HEK293T (cell line): ENCODE measurements at regions not wholly inside any gene's neighbourhood (a gene's known extent, or its start where the extent isn't known, plus 50 kb on each side); places are given as distances from the start of the nearest gene placed in this dataset.

ENCODE experiments used
- BHLHE40 ChIP-seq: fragments of 450-650 bp; IDR thresholded peaks from 2 replicates; pipeline ENCODE4 v1.6.1; 2016; ENCODE audit warnings: mild to moderate bottlenecking, moderate library complexity, borderline replicate concordance
- ELF4 ChIP-seq: fragments of 450-650 bp; IDR thresholded peaks from 2 replicates; pipeline ENCODE4 v1.6.1; 2017; ENCODE audit warnings: antibody characterized with exemption
- FOXK2 ChIP-seq: fragments of 450-650 bp; IDR thresholded peaks from 2 replicates; pipeline ENCODE4 v1.6.1; 2016; ENCODE audit warnings: mild to moderate bottlenecking
- HDGF ChIP-seq: fragments of 450-650 bp; IDR thresholded peaks from 2 replicates; pipeline ENCODE4 v1.6.1; 2017; ENCODE audit warnings: antibody characterized with exemption, borderline replicate concordance
- L3MBTL2 ChIP-seq: fragments of 450-650 bp; conservative IDR thresholded peaks from 2 replicates; pipeline ENCODE4 v1.6.1; 2016; ENCODE audit warnings: mild to moderate bottlenecking
- LEF1 ChIP-seq: fragments of 450-650 bp; IDR thresholded peaks from 2 replicates; pipeline ENCODE4 v1.6.1; 2017; ENCODE audit warnings: mild to moderate bottlenecking, borderline replicate concordance
- NFRKB ChIP-seq: fragments of 450-650 bp; IDR thresholded peaks from 2 replicates; pipeline ENCODE4 v1.6.1; 2016; ENCODE audit warnings: mild to moderate bottlenecking, moderate library complexity
- SP1 ChIP-seq: fragments of 450-650 bp; IDR thresholded peaks from 2 replicates; pipeline ENCODE4 v1.6.1; 2017
- TARDBP ChIP-seq: fragments of 450-650 bp; IDR thresholded peaks from 2 replicates; pipeline ENCODE4 v1.6.1; 2016
- ZNF384 ChIP-seq: fragments of 450-650 bp; IDR thresholded peaks from 2 replicates; pipeline ENCODE4 v1.6.1; 2016

- TF ChIP-seq BHLHE40 (no peak), SP1 (no peak), ZNF384 (no peak), FOXK2 (no peak), L3MBTL2 (no peak), TARDBP (no peak), LEF1 (no peak), NFRKB (no peak), ELF4 (no peak), HDGF (no peak)
These were observed 945.7 kb upstream of the LRRTM1 start for GRCh38 chr2:81250270-81250669.
